ENCODE measurements at regions not wholly inside any gene's neighbourhood (a gene's known extent, or its start where the extent isn't known, plus 50 kb on each side); places are given as distances from the start of the nearest gene placed in this dataset.

DNA sequence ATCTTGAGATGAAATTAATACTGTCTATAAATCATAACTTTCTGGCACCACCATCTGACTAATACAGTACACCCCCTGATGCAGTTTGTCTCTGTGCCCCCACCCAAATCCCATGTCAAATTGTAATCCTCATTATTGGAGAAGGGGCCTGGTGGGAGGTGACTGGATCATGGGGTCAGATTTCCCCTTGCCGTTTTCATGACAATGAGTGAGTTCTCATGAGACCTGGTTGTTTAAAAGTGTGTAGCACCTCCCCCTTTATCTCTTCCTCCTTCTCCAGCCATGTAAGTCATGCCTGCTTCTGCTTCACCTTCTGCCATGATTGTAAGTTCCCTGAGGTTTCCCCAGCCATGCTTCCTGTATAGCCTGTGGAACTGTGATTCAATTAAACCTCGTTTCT, 78.7 kb upstream of the CDH6 start:
- no peaks in the 10 kb centered on the region for H3K36me3 ChIP-seq (ENCODE audit: control insufficient read depth, insufficient read depth, low read length)
- TF ChIP-seq, protein P1, sequence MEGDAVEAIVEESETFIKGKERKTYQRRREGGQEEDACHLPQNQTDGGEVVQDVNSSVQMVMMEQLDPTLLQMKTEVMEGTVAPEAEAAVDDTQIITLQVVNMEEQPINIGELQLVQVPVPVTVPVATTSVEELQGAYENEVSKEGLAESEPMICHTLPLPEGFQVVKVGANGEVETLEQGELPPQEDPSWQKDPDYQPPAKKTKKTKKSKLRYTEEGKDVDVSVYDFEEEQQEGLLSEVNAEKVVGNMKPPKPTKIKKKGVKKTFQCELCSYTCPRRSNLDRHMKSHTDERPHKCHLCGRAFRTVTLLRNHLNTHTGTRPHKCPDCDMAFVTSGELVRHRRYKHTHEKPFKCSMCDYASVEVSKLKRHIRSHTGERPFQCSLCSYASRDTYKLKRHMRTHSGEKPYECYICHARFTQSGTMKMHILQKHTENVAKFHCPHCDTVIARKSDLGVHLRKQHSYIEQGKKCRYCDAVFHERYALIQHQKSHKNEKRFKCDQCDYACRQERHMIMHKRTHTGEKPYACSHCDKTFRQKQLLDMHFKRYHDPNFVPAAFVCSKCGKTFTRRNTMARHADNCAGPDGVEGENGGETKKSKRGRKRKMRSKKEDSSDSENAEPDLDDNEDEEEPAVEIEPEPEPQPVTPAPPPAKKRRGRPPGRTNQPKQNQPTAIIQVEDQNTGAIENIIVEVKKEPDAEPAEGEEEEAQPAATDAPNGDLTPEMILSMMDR (conservative IDR thresholded peaks at IDR 0.05 in 1 of 2, IDR thresholded peaks at IDR 0.05 in 1 of 2; ENCODE audit: low read depth in 1 of 2, low read length in 2 of 2) = no peak
- no peak for TF ChIP-seq EZH2 (IDR thresholded peaks at IDR 0.05; ENCODE audit: low read length, missing control alignments)
- no peak overlapping the region for H3K4me2 ChIP-seq (ENCODE audit: extremely low read depth, insufficient read depth, low read length)
- H3K9ac ChIP-seq (ENCODE audit: insufficient read depth, low read length) = no peak overlapping the region
- no peaks in the 10 kb centered on the region for H3K9me3 ChIP-seq (ENCODE audit: control insufficient read depth, insufficient read depth, low read depth, low read length)
- H3K4me1 ChIP-seq (ENCODE audit: control insufficient read depth, extremely low read depth, insufficient read depth, low read length) = peaks cover 3% of the 10 kb centered on the region
- H4K20me1 ChIP-seq (ENCODE audit: control insufficient read depth, extremely low read depth, insufficient read depth, low read length) = no peaks in the 10 kb centered on the region
- no peak for DNase-seq (ENCODE audit: low read depth in 2 of 2)
- no peak overlapping the region for H3K27ac ChIP-seq (ENCODE audit: insufficient read depth, low read length)
- H3K27me3 ChIP-seq (ENCODE audit: control insufficient read depth, insufficient read depth, low read length) = no peaks in the 10 kb centered on the region
- no peak overlapping the region for H2AFZ ChIP-seq (ENCODE audit: low read length)
- H3K4me3 ChIP-seq (replicated peaks in 1 of 4; ENCODE audit: control extremely low read depth in 1 of 4, insufficient read depth in 1 of 4, low read depth in 3 of 4, low read length in 4 of 4) = no peak overlapping the region
- no peaks in the 10 kb centered on the region for H3K79me2 ChIP-seq (ENCODE audit: control insufficient read depth, insufficient read depth, low read length)

DNA sequence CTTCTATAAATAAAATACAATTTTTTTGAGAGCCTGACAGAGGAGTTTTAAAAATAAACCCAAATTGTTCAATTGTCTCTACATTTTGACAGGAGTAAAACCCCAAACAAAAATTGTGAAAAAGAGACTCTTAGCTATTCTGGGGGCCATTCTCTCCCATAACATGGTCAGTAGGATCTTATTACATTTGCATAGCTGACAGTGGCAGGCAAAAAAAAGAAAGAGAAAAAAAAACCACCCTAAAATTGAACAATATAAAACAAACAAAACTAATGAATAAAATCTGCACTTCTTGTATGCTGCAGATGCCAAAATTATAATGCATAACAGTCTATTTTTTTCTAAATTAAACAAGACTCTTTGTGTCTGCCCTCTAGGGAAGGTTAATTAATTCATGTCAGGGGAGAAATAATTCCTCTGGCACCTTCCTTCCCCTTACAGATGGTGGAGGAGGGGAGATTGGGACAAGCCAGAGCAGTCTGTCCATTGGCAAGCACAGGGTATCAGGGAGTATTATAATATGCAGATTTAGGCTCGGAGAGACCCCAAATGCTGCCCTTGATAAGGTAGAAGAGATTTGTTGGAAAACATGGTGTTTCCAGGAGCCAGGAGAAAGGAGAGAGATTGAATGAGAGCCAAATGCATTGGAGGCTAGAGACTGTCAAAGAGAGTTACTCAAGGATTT, 79.7 kb upstream of the CDH6 start:
- no peak overlapping the region for H3K9ac ChIP-seq (ENCODE audit: insufficient read depth, low read length)
- H3K27me3 ChIP-seq (ENCODE audit: control insufficient read depth, insufficient read depth, low read length) = no peaks in the 10 kb centered on the region
- no peak for TF ChIP-seq EZH2 (IDR thresholded peaks at IDR 0.05; ENCODE audit: low read length, missing control alignments)
- TF ChIP-seq, protein P1 (conservative IDR thresholded peaks at IDR 0.05 in 1 of 2, IDR thresholded peaks at IDR 0.05 in 1 of 2; ENCODE audit: low read depth in 1 of 2, low read length in 2 of 2) = no peak
- no peak overlapping the region for H3K27ac ChIP-seq (ENCODE audit: insufficient read depth, low read length)
- H3K4me2 ChIP-seq (ENCODE audit: extremely low read depth, insufficient read depth, low read length) = peak overlapping the region; percentile 15
- no peaks in the 10 kb centered on the region for H3K79me2 ChIP-seq (ENCODE audit: control insufficient read depth, insufficient read depth, low read length)
- no peaks in the 10 kb centered on the region for H3K9me3 ChIP-seq (ENCODE audit: control insufficient read depth, insufficient read depth, low read depth, low read length)
- DNase-seq (ENCODE audit: low read depth in 2 of 2) = no peak
- H3K4me1 ChIP-seq (ENCODE audit: control insufficient read depth, extremely low read depth, insufficient read depth, low read length) = peaks cover 3% of the 10 kb centered on the region
- no peak overlapping the region for H3K4me3 ChIP-seq (replicated peaks in 1 of 4; ENCODE audit: control extremely low read depth in 1 of 4, insufficient read depth in 1 of 4, low read depth in 3 of 4, low read length in 4 of 4)
- H4K20me1 ChIP-seq (ENCODE audit: control insufficient read depth, extremely low read depth, insufficient read depth, low read length) = no peaks in the 10 kb centered on the region
- no peaks in the 10 kb centered on the region for H3K36me3 ChIP-seq (ENCODE audit: control insufficient read depth, insufficient read depth, low read length)
- H2AFZ ChIP-seq (ENCODE audit: low read length) = no peak overlapping the region

DNA sequence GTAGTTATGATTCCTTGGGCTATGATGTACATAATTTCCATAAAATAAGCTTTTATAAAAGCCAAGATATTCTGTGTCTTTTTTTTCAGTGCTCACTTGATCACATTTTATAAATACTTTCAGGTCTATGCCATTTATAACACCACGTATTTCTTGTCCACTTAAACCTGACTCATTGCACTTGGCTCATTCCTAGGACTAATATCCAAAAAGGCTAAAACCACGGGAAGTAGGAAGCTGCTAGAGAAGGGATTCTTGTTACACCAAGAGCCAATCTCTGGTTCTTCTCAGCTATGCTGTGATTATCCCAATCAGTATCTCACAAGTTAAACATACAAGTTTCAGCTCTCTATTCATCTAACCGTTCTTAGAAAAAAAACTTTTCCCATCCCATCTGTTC, 80.4 kb upstream of the CDH6 start:
- no peak for TF ChIP-seq EZH2 (IDR thresholded peaks at IDR 0.05; ENCODE audit: low read length, missing control alignments)
- TF ChIP-seq, protein P1 (conservative IDR thresholded peaks at IDR 0.05 in 1 of 2, IDR thresholded peaks at IDR 0.05 in 1 of 2; ENCODE audit: low read depth in 1 of 2, low read length in 2 of 2) = no peak
- no peak overlapping the region for H3K9ac ChIP-seq (ENCODE audit: insufficient read depth, low read length)
- H3K4me2 ChIP-seq (ENCODE audit: extremely low read depth, insufficient read depth, low read length) = peak overlapping the region; percentile 15
- H3K79me2 ChIP-seq (ENCODE audit: control insufficient read depth, insufficient read depth, low read length) = no peaks in the 10 kb centered on the region
- peak; percentile 37 to 98 for DNase-seq (ENCODE audit: low read depth in 2 of 2)
- H3K27ac ChIP-seq (ENCODE audit: insufficient read depth, low read length) = peak overlapping the region; percentile 13
- no peaks in the 10 kb centered on the region for H4K20me1 ChIP-seq (ENCODE audit: control insufficient read depth, extremely low read depth, insufficient read depth, low read length)
- peaks cover 3% of the 10 kb centered on the region for H3K4me1 ChIP-seq (ENCODE audit: control insufficient read depth, extremely low read depth, insufficient read depth, low read length)
- H2AFZ ChIP-seq (ENCODE audit: low read length) = no peak overlapping the region
- H3K9me3 ChIP-seq (ENCODE audit: control insufficient read depth, insufficient read depth, low read depth, low read length) = no peaks in the 10 kb centered on the region
- no peaks in the 10 kb centered on the region for H3K27me3 ChIP-seq (ENCODE audit: control insufficient read depth, insufficient read depth, low read length)
- no peaks in the 10 kb centered on the region for H3K36me3 ChIP-seq (ENCODE audit: control insufficient read depth, insufficient read depth, low read length)
- no peak overlapping the region for H3K4me3 ChIP-seq (replicated peaks in 1 of 4; ENCODE audit: control extremely low read depth in 1 of 4, insufficient read depth in 1 of 4, low read depth in 3 of 4, low read length in 4 of 4)

Measured in fibroblast of lung (primary cell).